Renal cortex interstitium (tissue), 11 donors: ENCODE measurements at regions not wholly inside any gene's neighbourhood (a gene's known extent, or its start where the extent isn't known, plus 50 kb on each side); places are given as distances from the start of the nearest gene placed in this dataset.
"Not testable (repeated sequence)": the region's sequence is repeated elsewhere in the genome, so short reads cannot be mapped to it uniquely, and the experiment has no call there.

Experiments used
- DNase-seq, 11 donors: peaks; one replicate each; pipeline ENCODE4 v3.0.0-alpha.2; 2013; ENCODE audit warnings: low read depth in 9 of 11, low spot score in 4 of 11; ENCODE audit errors: extremely low read depth in 1 of 11

GRCh38 chr3:10692039-10692622, 123.9 kb upstream of the SLC6A11 start:
- peak in 3 of 11 donors; percentile 17 to 32 (median 26) for DNase-seq

DNA sequence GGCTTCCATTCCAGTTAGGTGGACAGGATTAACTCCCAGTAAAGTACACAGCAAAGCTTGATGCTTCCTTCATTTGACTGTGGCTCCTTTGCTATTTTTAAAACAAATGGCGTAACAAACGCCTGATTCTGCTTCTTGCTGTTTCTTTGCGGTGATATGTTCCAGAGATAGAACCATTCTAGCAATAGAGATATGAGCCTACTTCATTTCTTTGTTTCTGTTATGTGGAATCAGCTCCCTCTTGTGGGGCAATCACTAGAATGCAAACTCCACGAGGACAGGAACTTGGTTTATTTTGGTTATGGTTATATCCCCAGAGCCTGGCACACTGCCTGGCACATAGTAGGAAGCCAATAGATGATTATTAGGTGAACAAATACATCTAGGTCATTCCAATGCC, 122.6 kb upstream of the SLC6A11 start:
- no peak for DNase-seq

DNA sequence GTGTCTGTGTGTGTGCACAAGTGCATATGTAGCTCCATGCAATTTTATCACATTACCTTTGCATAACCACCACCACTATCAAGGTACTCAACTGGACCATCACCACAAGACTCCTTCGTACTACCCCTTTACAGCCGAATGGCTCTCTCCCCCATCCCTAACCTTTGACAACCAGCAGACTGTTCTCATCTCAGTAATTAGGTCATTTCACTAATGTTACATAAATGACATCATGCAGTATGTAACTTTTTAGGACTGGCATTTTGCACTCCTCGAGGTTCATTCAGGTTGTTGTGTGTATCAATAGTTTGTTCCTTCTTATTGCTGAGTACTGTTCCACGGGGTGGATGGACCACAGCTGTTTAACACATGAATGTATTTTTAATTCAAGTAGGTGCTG, 121.8 kb upstream of the SLC6A11 start:
- no peak for DNase-seq

- DNase-seq, result not testable (repeated sequence)
Measured at GRCh38 chr3:10695186-10695585, 120.8 kb upstream of the SLC6A11 start.

DNA sequence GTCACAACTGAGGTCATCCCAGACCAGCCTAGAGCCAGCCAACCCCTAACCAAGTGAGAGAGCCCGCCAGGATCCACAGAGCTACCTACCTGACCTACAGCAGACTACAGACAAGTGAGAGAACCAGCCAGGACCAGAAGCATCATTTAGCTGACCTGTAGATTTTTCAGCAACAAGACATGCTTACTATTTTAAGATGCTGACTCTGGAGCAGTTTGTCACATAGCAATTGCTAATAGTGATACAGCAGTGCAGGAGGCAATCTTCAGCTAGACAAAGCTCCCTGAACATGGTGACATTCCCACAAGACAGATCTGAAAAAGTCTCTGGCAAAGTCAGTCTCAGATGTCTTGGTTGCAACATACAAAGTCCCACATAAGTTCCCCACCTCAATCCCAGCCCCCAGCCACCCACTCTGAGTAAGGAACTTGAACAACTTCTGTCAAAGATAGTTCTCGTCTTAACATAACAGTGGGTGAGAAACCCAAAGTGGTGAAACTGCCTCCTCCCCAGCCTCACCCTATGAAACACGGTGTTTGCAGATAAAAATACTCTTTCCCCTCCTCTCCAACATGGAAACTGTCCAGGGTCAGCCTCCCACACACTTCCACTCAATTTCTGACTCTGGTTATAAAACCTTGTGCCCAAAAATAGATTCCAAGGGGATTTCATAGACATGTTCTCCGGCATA, 120.3 kb upstream of the SLC6A11 start:
- no peak for DNase-seq

DNA sequence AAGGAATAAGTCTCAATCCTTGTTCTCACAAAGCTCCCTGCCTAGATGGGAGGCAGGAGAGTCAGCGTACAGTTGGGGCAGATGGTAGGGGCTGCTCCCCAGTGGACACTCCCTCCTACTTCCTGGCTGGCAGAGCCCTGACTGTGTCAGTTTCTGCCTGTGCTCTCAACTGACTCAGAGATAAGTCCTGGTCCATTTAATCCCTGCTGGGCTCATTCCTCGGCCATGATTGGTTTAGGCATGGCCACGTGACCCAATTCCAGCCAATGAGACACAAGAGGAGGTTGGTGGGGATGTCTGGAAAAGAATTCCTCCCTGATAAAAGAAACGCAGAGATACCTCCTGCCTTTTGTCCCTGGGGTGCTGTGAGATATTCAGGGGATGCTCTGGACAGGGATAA, 118.1 kb upstream of the SLC6A11 start:
- no peak for DNase-seq

DNA sequence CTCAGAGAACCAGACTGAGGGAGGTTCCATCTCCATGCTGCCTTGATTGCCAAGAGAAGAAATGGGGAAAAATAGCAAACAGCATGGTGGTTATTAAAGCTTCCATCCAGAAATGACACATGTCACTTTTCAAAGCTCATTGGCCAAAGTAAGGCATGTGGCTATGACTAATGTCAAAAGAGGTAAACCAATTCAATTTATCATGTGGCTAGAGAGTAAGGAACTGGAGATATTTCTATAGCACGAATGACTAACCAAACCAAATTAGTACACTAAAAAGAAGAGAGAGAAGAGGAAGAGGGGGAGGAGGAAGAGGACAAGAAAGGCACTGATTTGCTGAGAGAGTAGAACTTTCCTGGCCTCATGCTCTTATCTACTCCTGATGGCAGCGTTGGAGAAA, 115.2 kb upstream of the SLC6A11 start:
- DNase-seq, result no peak

DNA sequence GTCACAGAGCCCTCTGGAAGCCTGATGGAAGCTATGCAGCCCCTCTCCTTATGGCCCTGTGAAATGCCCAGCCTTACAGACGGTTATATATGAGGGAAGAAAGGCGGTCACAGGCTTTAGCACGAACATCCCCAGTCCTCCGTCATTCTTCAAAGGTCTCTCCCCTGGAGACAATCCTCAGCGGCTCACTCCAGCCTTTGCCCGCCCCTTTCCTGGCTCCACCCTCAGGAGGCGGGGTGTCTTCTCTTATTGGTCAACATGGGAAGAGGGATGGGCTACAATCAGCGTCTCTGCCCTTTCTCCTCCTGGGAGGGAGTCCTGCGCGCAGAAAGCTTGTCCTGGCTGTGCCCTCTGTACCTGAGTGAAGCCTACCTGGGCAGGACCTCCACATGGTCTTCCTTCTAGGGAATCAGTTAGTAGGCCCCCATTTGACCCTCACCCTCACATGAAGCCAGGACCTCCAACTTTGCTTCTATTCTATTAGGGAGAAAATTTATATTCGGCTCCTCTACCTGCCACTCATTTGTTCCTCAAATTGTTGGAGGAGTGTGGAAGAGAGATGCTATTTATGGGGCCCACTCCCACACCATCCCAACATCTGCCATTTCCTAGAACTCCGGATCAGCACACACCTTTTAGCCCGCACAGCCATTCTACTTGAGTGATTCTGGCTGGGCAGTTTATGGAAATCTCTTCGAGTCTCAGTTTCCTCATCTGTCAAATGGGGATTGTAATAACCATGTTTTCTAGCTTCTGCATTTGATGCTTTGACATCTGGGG, 112.9 kb upstream of the SLC6A11 start:
- DNase-seq, result no peak

DNA sequence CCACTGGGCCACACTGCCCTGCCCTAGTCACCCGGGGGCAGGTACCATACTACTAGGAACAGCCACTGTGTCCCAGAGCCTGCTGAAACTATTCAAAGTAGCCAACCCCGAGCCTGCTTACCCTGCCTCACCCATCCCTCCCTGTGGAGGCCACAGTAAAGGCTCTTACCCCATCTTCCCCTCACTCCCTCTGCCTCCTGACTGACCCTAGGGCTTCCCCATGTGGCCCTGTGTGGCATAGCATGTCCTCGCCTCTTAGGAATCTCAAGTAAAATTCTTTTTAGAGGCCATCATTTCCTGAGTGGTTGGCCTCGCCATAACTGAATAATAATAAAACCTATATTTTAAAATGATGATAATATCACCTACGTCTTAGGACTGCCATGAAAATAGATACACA, 112.2 kb upstream of the SLC6A11 start:
- no peak for DNase-seq

- no peak for DNase-seq
Measured at GRCh38 chr3:10706156-10706739, 109.8 kb upstream of the SLC6A11 start.

GRCh38 chr3:10706740-10707399, 109.2 kb upstream of the SLC6A11 start:
- no peak for DNase-seq

- no peak for DNase-seq
Measured at GRCh38 chr3:10707400-10708215, 108.4 kb upstream of the SLC6A11 start.

DNA sequence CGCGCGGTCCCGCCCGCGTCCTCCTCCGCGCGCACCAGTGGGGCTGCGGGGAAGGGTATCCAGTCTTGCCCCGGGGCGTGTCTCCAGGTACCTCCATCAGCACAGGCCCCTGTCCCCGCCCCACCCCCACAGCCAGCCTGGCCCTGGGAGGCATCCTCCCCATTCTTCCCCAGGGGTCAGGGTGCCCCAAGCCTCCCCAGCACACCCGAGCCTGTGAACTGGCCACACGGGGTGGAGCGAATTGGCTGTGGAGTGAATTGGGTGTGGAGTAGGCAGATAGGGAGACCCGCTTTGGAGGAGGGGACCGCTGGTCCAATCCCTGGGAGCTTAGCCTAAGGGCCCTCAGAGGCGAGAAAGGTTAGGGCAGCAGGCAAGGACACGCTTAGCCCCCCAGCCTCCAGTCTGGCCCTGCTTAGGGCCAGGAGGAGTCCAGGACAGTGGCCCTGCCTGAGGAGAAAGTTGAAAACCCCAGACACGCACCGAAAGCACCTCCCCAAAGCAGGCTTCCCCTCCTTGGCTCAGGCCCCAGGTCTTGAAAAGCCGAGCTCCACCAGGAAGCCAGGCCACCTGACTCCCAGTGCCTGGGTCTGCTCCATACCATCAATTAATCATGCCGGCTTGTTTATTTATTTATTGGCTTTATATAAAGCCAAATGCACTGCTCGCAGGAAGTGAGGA, 107.7 kb upstream of the SLC6A11 start:
- no peak for DNase-seq

- no peak for DNase-seq
Measured at GRCh38 chr3:10709110-10709781, 106.8 kb upstream of the SLC6A11 start.

GRCh38 chr3:10712121-10712520, 103.9 kb upstream of the SLC6A11 start:
- no peak for DNase-seq

- no peak for DNase-seq
Measured at GRCh38 chr3:10713656-10714055, 102.4 kb upstream of the SLC6A11 start.

DNA sequence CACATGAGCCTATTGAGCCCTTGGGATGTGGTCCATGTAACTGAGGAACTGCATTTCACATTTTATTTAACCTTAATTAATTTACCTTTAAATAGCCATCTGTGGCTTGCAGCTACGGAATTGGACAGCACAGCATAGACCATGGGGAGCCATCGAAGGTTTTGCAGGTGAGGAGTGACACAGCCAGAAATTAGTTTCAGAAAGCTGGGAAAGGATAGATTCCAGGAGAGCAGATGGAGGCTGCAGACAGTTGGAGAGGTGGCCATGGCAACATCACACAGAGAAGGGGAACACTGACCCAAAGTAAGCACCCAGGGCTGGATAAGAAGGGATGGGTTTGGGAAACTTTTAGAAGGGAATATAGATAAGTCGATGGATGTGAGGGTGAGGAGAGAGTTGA, 100.1 kb upstream of the SLC6A11 start:
- no peak for DNase-seq

DNA sequence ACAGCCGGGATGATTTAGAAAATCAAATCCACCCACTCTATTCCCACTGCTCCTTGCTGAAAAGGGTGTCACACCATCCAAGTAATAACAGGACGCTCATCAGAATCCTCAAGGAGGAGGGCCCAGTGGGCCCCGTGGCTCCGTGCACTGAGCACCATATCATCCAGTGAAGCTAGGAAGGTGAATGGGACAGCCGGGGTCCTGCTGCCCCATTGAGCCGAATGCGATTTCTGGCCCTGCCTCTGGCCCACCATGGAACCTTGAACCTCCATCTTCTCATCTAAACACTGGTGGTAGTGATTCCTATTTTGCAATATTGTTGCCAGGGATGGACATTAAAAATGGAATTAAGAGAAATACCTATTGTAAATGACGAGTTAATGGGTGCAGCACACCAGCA, 99.1 kb upstream of the SLC6A11 start:
- DNase-seq, result no peak
